ENCODE measurements at regions not wholly inside any gene's neighbourhood (a gene's known extent, or its start where the extent isn't known, plus 50 kb on each side); places are given as distances from the start of the nearest gene placed in this dataset.

DNA sequence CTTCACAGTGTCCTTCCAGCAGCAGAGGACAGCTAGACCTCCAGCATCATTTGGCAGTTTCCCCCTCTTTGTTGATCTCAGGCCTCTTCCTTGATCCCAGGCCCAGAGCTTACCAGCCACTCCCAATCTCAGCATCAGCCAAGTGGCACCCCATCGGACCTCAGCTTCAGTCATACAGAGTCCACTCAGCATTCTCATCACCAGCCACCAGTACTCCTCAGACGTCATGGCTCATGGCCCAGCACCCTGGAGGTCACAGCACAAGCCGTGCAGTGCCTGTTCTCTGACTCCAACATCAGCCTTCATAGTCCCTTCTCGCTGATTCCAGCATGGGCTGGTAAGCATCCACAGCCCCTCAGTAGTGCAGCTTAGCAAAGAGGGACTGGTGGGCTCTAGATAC, 487.6 kb upstream of the DAB1 start:
- ATAC-seq (no peak), FAIRE-seq (no peak), DNase-seq (ENCODE audit: extremely low read depth in 1 of 4, low spot score in 3 of 4) (no peak)
- no peak overlapping the region for H3K4me2 ChIP-seq (ENCODE audit: insufficient read depth, low read length)
- H3K4me3 ChIP-seq, result no peak overlapping the region
- BruUV-seq (replicated peaks), result no TSS peak
- ChIA-PET CTCF (ENCODE audit: low intra/inter-chr PET ratio) (no interaction called here), POLR2A (no interaction called here)
- no peaks in the 10 kb centered on the region for H3K36me3 ChIP-seq (ENCODE audit: control insufficient read depth, insufficient read depth, low read length)
- no peaks in the 10 kb centered on the region for H3K4me1 ChIP-seq (replicated peaks in 1 of 2; ENCODE audit: control insufficient read depth in 2 of 2, insufficient read depth in 2 of 2, low read length in 2 of 2)
- H4K20me1 ChIP-seq (replicated peaks; ENCODE audit: control insufficient read depth, insufficient read depth, low read length), result no peaks in the 10 kb centered on the region; the same call in 1 of the 2 replicates
- in situ Hi-C loops (cut with MboI) (no loop called here), intact Hi-C loops (cut with micrococcal nuclease) (no loop called here)
- H3K9me3 ChIP-seq (replicated peaks; ENCODE audit: control insufficient read depth, insufficient read depth, low read depth, low read length), result no peaks in the 10 kb centered on the region
- no peak overlapping the region for H3K27ac ChIP-seq (ENCODE audit: extremely low read depth, low read depth, low read length)
- H3K9me1 ChIP-seq (ENCODE audit: control insufficient read depth, insufficient read depth, low read length), result no peaks in the 10 kb centered on the region
- 0% methylated on average over 3 of the region's 4 CpGs for WGBS (ENCODE audit: insufficient coverage, low coverage, missing lambda C conversion rate)
- no peaks in the 10 kb centered on the region for H3K79me2 ChIP-seq (ENCODE audit: control insufficient read depth, insufficient read depth, low read length)
- no peak overlapping the region for H2AFZ ChIP-seq (ENCODE audit: low read depth, low read length)
- no peaks in the 10 kb centered on the region for H3K27me3 ChIP-seq (ENCODE audit: control insufficient read depth in 2 of 2, insufficient read depth in 2 of 2, low read length in 2 of 2)
- H3K9ac ChIP-seq (ENCODE audit: insufficient read depth in 1 of 2, low read depth in 2 of 2, low read length in 2 of 2), result no peak overlapping the region
- TF ChIP-seq U2AF1 (optimal IDR thresholded peaks at IDR 0.05; ENCODE audit: low read depth, low read length) (no peak), TBP (optimal IDR thresholded peaks at IDR 0.05; ENCODE audit: low read depth, low read length) (no peak), NR4A1 (CRISPR knock-in tag; IDR thresholded peaks at IDR 0.05) (no peak), NR4A1 (tag; IDR thresholded peaks at IDR 0.05) (no peak), ZBTB7A (IDR thresholded peaks at IDR 0.05; ENCODE audit: borderline replicate concordance, control insufficient read depth, low read depth, low read length) (no peak), ZNF253 (CRISPR knock-in tag; conservative IDR thresholded peaks at IDR 0.05) (no peak), ILK (tag; IDR thresholded peaks at IDR 0.05; ENCODE audit: borderline replicate concordance, low read depth) (no peak), CBFA2T2 (conservative IDR thresholded peaks at IDR 0.05) (no peak), MAZ (CRISPR knock-in tag; conservative IDR thresholded peaks at IDR 0.05 in 1 of 2, IDR thresholded peaks at IDR 0.05 in 1 of 2) (no peak), CBX8 (IDR thresholded peaks at IDR 0.05; ENCODE audit: borderline replicate concordance, extremely low read depth, low read depth, low read length, poor library complexity, severe bottlenecking) (no peak), KLF16 (IDR thresholded peaks at IDR 0.05) (no peak), EHMT2 (IDR thresholded peaks at IDR 0.05) (no peak), NELFE (IDR thresholded peaks at IDR 0.05; ENCODE audit: insufficient read depth, insufficient read length) (no peak), SMARCB1 (IDR thresholded peaks at IDR 0.05; ENCODE audit: insufficient read length, low read depth) (no peak), TGIF2 (CRISPR knock-in tag; IDR thresholded peaks at IDR 0.05) (no peak)
- TF ChIP-seq, protein P1, sequence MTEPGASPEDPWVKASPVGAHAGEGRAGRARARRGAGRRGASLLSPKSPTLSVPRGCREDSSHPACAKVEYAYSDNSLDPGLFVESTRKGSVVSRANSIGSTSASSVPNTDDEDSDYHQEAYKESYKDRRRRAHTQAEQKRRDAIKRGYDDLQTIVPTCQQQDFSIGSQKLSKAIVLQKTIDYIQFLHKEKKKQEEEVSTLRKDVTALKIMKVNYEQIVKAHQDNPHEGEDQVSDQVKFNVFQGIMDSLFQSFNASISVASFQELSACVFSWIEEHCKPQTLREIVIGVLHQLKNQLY (CRISPR knock-in tag; conservative IDR thresholded peaks at IDR 0.05), result no peak
- TF ChIP-seq, protein P2, sequence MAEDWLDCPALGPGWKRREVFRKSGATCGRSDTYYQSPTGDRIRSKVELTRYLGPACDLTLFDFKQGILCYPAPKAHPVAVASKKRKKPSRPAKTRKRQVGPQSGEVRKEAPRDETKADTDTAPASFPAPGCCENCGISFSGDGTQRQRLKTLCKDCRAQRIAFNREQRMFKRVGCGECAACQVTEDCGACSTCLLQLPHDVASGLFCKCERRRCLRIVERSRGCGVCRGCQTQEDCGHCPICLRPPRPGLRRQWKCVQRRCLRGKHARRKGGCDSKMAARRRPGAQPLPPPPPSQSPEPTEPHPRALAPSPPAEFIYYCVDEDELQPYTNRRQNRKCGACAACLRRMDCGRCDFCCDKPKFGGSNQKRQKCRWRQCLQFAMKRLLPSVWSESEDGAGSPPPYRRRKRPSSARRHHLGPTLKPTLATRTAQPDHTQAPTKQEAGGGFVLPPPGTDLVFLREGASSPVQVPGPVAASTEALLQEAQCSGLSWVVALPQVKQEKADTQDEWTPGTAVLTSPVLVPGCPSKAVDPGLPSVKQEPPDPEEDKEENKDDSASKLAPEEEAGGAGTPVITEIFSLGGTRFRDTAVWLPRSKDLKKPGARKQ (CRISPR knock-in tag; IDR thresholded peaks at IDR 0.05), result no peak
- TF ChIP-seq, protein P3, sequence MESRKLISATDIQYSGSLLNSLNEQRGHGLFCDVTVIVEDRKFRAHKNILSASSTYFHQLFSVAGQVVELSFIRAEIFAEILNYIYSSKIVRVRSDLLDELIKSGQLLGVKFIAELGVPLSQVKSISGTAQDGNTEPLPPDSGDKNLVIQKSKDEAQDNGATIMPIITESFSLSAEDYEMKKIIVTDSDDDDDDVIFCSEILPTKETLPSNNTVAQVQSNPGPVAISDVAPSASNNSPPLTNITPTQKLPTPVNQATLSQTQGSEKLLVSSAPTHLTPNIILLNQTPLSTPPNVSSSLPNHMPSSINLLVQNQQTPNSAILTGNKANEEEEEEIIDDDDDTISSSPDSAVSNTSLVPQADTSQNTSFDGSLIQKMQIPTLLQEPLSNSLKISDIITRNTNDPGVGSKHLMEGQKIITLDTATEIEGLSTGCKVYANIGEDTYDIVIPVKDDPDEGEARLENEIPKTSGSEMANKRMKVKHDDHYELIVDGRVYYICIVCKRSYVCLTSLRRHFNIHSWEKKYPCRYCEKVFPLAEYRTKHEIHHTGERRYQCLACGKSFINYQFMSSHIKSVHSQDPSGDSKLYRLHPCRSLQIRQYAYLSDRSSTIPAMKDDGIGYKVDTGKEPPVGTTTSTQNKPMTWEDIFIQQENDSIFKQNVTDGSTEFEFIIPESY (CRISPR knock-in tag; IDR thresholded peaks at IDR 0.05), result no peak

Measured in K562 (cell line).